ENCODE measurements at regions not wholly inside any gene's neighbourhood (a gene's known extent, or its start where the extent isn't known, plus 50 kb on each side); places are given as distances from the start of the nearest gene placed in this dataset.
"Not testable (repeated sequence)": the region's sequence is repeated elsewhere in the genome, so short reads cannot be mapped to it uniquely, and the experiment has no call there.

DNA sequence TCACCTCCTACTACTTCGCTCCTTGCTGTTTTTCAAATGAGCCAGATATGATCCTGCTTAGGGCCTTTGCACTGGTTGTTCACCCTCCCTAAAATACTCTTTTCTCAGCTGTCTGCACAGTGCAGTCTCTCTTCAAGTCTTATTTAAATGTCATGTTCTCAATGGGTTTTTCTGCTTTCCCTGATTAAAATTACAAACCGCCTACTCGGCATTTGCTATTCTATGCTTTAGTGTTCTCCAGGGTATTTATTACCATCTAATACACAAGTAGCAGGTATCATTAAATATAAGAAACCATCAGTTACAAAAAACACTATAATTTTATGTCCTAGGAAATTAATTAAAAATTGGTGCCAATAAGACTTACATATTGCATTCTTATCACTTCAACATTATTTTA is 108.0 kb upstream of the TMTC1 start:
- TF ChIP-seq POLR2AphosphoS5 (IDR thresholded peaks at IDR 0.05), result no peak
- TF ChIP-seq POLR2A (IDR thresholded peaks at IDR 0.05), result no peak
- TF ChIP-seq CTCF (IDR thresholded peaks at IDR 0.05), result no peak
- no peak overlapping the region for H3K4me3 ChIP-seq
- H3K27me3 ChIP-seq, result no peaks in the 10 kb centered on the region
- no peak for DNase-seq (ENCODE audit: low spot score in 2 of 2)
- H3K9me3 ChIP-seq, result peaks cover 0 to 3% of the 10 kb centered on the region in 2 donors
- H3K4me1 ChIP-seq, result no peaks in the 10 kb centered on the region
- no peak overlapping the region for H3K27ac ChIP-seq
- no peaks in the 10 kb centered on the region for H3K36me3 ChIP-seq
- intact Hi-C loops (cut with DNase I; ENCODE audit: low total_unique reads), result no loop called here

GRCh38 chr12:29889737-29890136 is 106.0 kb upstream of the TMTC1 start:
- no peak overlapping the region for H3K4me3 ChIP-seq
- no peak overlapping the region for H3K27ac ChIP-seq
- TF ChIP-seq POLR2A (IDR thresholded peaks at IDR 0.05), result no peak
- no peak for TF ChIP-seq POLR2AphosphoS5 (IDR thresholded peaks at IDR 0.05)
- peak in 1 of 3 donors; percentile 21 for TF ChIP-seq CTCF (IDR thresholded peaks at IDR 0.05)
- intact Hi-C loops (cut with DNase I; ENCODE audit: low total_unique reads), result no loop called here
- H3K36me3 ChIP-seq, result no peaks in the 10 kb centered on the region
- peaks cover 0 to 3% of the 10 kb centered on the region in 2 donors for H3K9me3 ChIP-seq
- no peaks in the 10 kb centered on the region for H3K27me3 ChIP-seq
- no peak for DNase-seq (ENCODE audit: low spot score in 2 of 2)
- no peaks in the 10 kb centered on the region for H3K4me1 ChIP-seq

DNA sequence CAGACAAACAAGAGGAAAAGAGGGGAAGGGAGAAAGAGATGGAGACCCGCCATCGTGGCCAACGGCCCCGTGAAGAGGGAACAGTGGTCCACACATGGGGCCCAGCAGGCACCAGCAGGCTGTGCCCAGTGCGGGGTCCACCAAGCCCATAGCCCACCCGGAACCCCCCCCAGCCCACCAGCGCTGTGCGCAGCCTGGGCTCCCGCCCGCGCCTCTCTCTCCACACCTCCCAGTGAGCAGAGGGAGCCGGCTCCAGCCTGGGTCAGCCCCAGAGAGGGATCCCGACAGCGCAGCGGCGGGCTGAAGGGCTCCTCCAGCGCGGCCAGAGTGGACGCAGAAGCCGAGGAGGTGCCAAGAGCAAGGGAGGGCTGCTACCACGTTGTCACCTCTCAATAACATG is 105.0 kb upstream of the TMTC1 start:
- Histone ChIP-seq H3K27ac (no peak overlapping the region), H3K9me3 (peaks cover 0 to 3% of the 10 kb centered on the region in 2 donors), H3K36me3 (no peaks in the 10 kb centered on the region), H3K27me3 (no peaks in the 10 kb centered on the region), H3K4me3 (no peak overlapping the region), H3K4me1 (no peaks in the 10 kb centered on the region)
- intact Hi-C loops (cut with DNase I; ENCODE audit: low total_unique reads), result no loop called here
- DNase-seq (ENCODE audit: low spot score in 2 of 2), result no peak
- TF ChIP-seq POLR2A (IDR thresholded peaks at IDR 0.05) (no peak), POLR2AphosphoS5 (IDR thresholded peaks at IDR 0.05) (no peak), CTCF (IDR thresholded peaks at IDR 0.05) (no peak)

GRCh38 chr12:29884957-29885356 is 101.2 kb upstream of the TMTC1 start:
- H3K9me3 ChIP-seq; H3K36me3 ChIP-seq; intact Hi-C loops (cut with DNase I; ENCODE audit: low total_unique reads); DNase-seq (ENCODE audit: low spot score in 2 of 2); H3K4me1 ChIP-seq; H3K4me3 ChIP-seq; H3K27ac ChIP-seq; H3K27me3 ChIP-seq: not testable (repeated sequence)

- intact Hi-C loops (cut with DNase I; ENCODE audit: low total_unique reads), result no loop called here
- no peak for TF ChIP-seq POLR2A (IDR thresholded peaks at IDR 0.05)
- no peak for TF ChIP-seq CTCF (IDR thresholded peaks at IDR 0.05)
- no peak for TF ChIP-seq POLR2AphosphoS5 (IDR thresholded peaks at IDR 0.05)
- no peak for DNase-seq (ENCODE audit: low spot score in 2 of 2)
- Histone ChIP-seq H3K4me1 (no peaks in the 10 kb centered on the region), H3K9me3 (peaks cover 0 to 3% of the 10 kb centered on the region in 2 donors), H3K36me3 (no peaks in the 10 kb centered on the region), H3K27me3 (no peaks in the 10 kb centered on the region), H3K4me3 (no peak overlapping the region), H3K27ac (no peak overlapping the region)
Measured at GRCh38 chr12:29883941-29884554, 100.3 kb upstream of the TMTC1 start.

- no peak for DNase-seq (ENCODE audit: low spot score in 2 of 2)
- intact Hi-C loops (cut with DNase I; ENCODE audit: low total_unique reads), result no loop called here
- no peaks in the 10 kb centered on the region for H3K27me3 ChIP-seq
Measured at GRCh38 chr12:29883525-29883924, 99.8 kb upstream of the TMTC1 start.

More at GRCh38 chr12:29883525-29883924, 99.8 kb upstream of the TMTC1 start:
- no peak overlapping the region for H3K27ac ChIP-seq
- TF ChIP-seq CTCF (IDR thresholded peaks at IDR 0.05) (no peak), POLR2A (IDR thresholded peaks at IDR 0.05) (no peak), POLR2AphosphoS5 (IDR thresholded peaks at IDR 0.05) (no peak)
- H3K4me3 ChIP-seq, result no peak overlapping the region
- H3K9me3 ChIP-seq, result no peaks in the 10 kb centered on the region
- no peaks in the 10 kb centered on the region for H3K4me1 ChIP-seq
- H3K36me3 ChIP-seq, result no peaks in the 10 kb centered on the region

Data from breast epithelium (tissue), 4 donors.